Posterior vena cava (tissue), 2 donors: ENCODE measurements at regions not wholly inside any gene's neighbourhood (a gene's known extent, or its start where the extent isn't known, plus 50 kb on each side); places are given as distances from the start of the nearest gene placed in this dataset.
A peak's percentile ranks its signal among the peaks of the same experiment; 100 is the strongest.

Source experiments
- DNase-seq: peaks from one replicate; pipeline ENCODE4 v3.0.0-alpha.2; 2020; ENCODE audit warnings: low spot score
- intact Hi-C, 2 donors: fragments of 100-400 bp; cut with DNase I; formaldehyde crosslinking; loops; one replicate each; pipeline versions ENCODE4 v1.14.1 to v1.14.2; 2022 to 2023
- donor health status: DM: yes; HTN: yes; CAD: no.
- donor health status: DM: yes; HTN: yes; CAD: no.

GRCh38 chr1:13918862-13919261 is 218.9 kb downstream of the PRDM2 start:
- no peak for DNase-seq
- intact Hi-C loops: no loop called here

GRCh38 chr1:13921190-13921589 is 221.2 kb downstream of the PRDM2 start:
- intact Hi-C loops: no loop called here
- no peak for DNase-seq

GRCh38 chr1:13922466-13923110 is 222.6 kb downstream of the PRDM2 start:
- intact Hi-C loops: no loop called here
- peak; percentile 34 for DNase-seq

- DNase-seq: no peak
- intact Hi-C loops: no loop called here
These were observed 226.6 kb downstream of the PRDM2 start for GRCh38 chr1:13926556-13926955.

GRCh38 chr1:13927736-13928135 is 227.7 kb downstream of the PRDM2 start:
- intact Hi-C loops: no loop called here

GRCh38 chr1:13929313-13929712 is 229.3 kb downstream of the PRDM2 start:
- intact Hi-C loops: no loop called here
- no peak for DNase-seq

More at GRCh38 chr1:13927736-13928135, 227.7 kb downstream of the PRDM2 start:
- no peak for DNase-seq

- no peak for DNase-seq
- intact Hi-C loops: no loop called here
These were observed 230.2 kb downstream of the PRDM2 start for GRCh38 chr1:13930151-13930550.

- intact Hi-C loops: no loop called here
- no peak for DNase-seq
These were observed 231.2 kb downstream of the PRDM2 start for GRCh38 chr1:13931226-13931625.

- DNase-seq: no peak
These were observed 235.3 kb downstream of the PRDM2 start for GRCh38 chr1:13935336-13935735.

GRCh38 chr1:13941315-13941714 is 241.3 kb downstream of the PRDM2 start:
- DNase-seq: no peak
- intact Hi-C loops: no loop called here

More at GRCh38 chr1:13935336-13935735, 235.3 kb downstream of the PRDM2 start:
- intact Hi-C loops: no loop called here

GRCh38 chr1:13943055-13943454 is 243.1 kb downstream of the PRDM2 start:
- intact Hi-C loops: no loop called here

GRCh38 chr1:13945856-13946255 is 245.9 kb downstream of the PRDM2 start:
- intact Hi-C loops: no loop called here
- no peak for DNase-seq

More at GRCh38 chr1:13943055-13943454, 243.1 kb downstream of the PRDM2 start:
- DNase-seq: no peak

- intact Hi-C loops: no loop called here
- DNase-seq: no peak
These were observed 247.7 kb downstream of the PRDM2 start for GRCh38 chr1:13947658-13948057.

- intact Hi-C loops: no loop called here
- DNase-seq: no peak
These were observed 248.4 kb downstream of the PRDM2 start for GRCh38 chr1:13948396-13948795.

GRCh38 chr1:13948888-13949391 is 249.0 kb downstream of the PRDM2 start:
- peak; percentile 83 for DNase-seq
- intact Hi-C loops: no loop called here

- DNase-seq: no peak
- intact Hi-C loops: no loop called here
These were observed 249.6 kb downstream of the PRDM2 start for GRCh38 chr1:13949546-13949945.

- intact Hi-C loops: loop anchor here in 1 of 2 donors (10.0 kb wide), 1 partner anchor 126 kb away; no protein-coding TSS in a partner anchor
- no peak for DNase-seq
These were observed 250.6 kb downstream of the PRDM2 start for GRCh38 chr1:13950637-13951036.

GRCh38 chr1:13951793-13952751 is 252.1 kb downstream of the PRDM2 start:
- no peak for DNase-seq
- intact Hi-C loops: loop anchor here in 1 of 2 donors (10.0 kb wide), 1 partner anchor 127 kb away; no protein-coding TSS in a partner anchor

- DNase-seq: no peak
- intact Hi-C loops: loop anchor here in 1 of 2 donors (10.0 kb wide), 1 partner anchor 128 kb away; no protein-coding TSS in a partner anchor
These were observed 253.0 kb downstream of the PRDM2 start for GRCh38 chr1:13952985-13953384.

- intact Hi-C loops: loop anchor here in 1 of 2 donors (10.0 kb wide), 1 partner anchor 132 kb away; no protein-coding TSS in a partner anchor
- no peak for DNase-seq
These were observed 256.4 kb downstream of the PRDM2 start for GRCh38 chr1:13956393-13956792.
